Uterus (tissue), 3 donors: ENCODE measurements at regions not wholly inside any gene's neighbourhood (a gene's known extent, or its start where the extent isn't known, plus 50 kb on each side); places are given as distances from the start of the nearest gene placed in this dataset.

Experiments
- DNase-seq, 2 donors: peaks; one replicate each; pipeline ENCODE4 v3.0.0-alpha.2; 2019 to 2020
- H3K27ac ChIP-seq, 2 donors: fragments of 200-600 bp; sonication (generic); 1 replicate in 1 of 2; 2 replicates in 1 of 2; pipeline ENCODE4 v1.5.1; 2016 to 2018
- H3K27me3 ChIP-seq, 2 donors: fragments of 200-600 bp; sonication (generic); one replicate each; pipeline ENCODE4 v1.5.1; 2018 to 2019; ENCODE audit warnings: control low read depth in 1 of 2
- H3K36me3 ChIP-seq, 2 donors: fragments of 200-600 bp; sonication (generic); one replicate each; pipeline ENCODE4 v1.5.1; 2019; ENCODE audit warnings: control low read depth in 1 of 2
- H3K4me1 ChIP-seq, 2 donors: fragments of 200-600 bp; sonication (generic); one replicate each; pipeline ENCODE4 v1.5.1; 2018 to 2019; ENCODE audit warnings: control low read depth in 1 of 2
- H3K4me3 ChIP-seq, 2 donors: fragments of 200-600 bp; sonication (generic); 1 replicate in 1 of 2; 2 replicates in 1 of 2; pipeline ENCODE4 v1.5.1; 2018 to 2019; ENCODE audit warnings: mild to moderate bottlenecking in 1 of 2
- H3K9me3 ChIP-seq, 2 donors: fragments of 200-600 bp; sonication (generic); one replicate each; pipeline ENCODE4 v1.5.1; 2019; ENCODE audit warnings: control low read depth in 1 of 2
- CTCF ChIP-seq, 4 experiments: fragments of 200-600 bp in 2 of 4; fragments of 450-650 bp in 2 of 4; sonication (generic) in 2 of 4; IDR thresholded peaks; one replicate each; pipeline ENCODE4 v1.5.1; 2016 to 2019; ENCODE audit warnings: antibody characterized with exemption in 4 of 4, mild to moderate bottlenecking in 2 of 4, moderate library complexity in 1 of 4
- POLR2A ChIP-seq, 2 donors: fragments of 450-650 bp; IDR thresholded peaks; one replicate each; pipeline ENCODE4 v1.6.1; 2016; ENCODE audit warnings: antibody characterized with exemption in 2 of 2, mild to moderate bottlenecking in 1 of 2, moderate library complexity in 1 of 2
- intact Hi-C: fragments of 100-400 bp; cut with DNase I; formaldehyde crosslinking; loops from one replicate; pipeline ENCODE4 v1.15.1; 2023; ENCODE audit warnings: low total_unique reads
- donor health status: DM: yes; HTN: yes; CAD: no.

- no peak for TF ChIP-seq CTCF (IDR thresholded peaks at IDR 0.05)
- TF ChIP-seq POLR2A (IDR thresholded peaks at IDR 0.05): no peak
- no peaks in the 10 kb centered on the region for H3K36me3 ChIP-seq
- no peaks in the 10 kb centered on the region for H3K4me1 ChIP-seq
- H3K4me3 ChIP-seq: no peak overlapping the region
- DNase-seq: no peak
- no peaks in the 10 kb centered on the region for H3K9me3 ChIP-seq
- H3K27me3 ChIP-seq: no peaks in the 10 kb centered on the region
- no peak overlapping the region for H3K27ac ChIP-seq
- intact Hi-C loops: no loop called here
These were observed 74.0 kb upstream of the TRPC7 start for GRCh38 chr5:136439367-136439766.

GRCh38 chr5:136435946-136436543 is 70.7 kb upstream of the TRPC7 start:
- Histone ChIP-seq H3K4me1 (no peaks in the 10 kb centered on the region), H3K9me3 (no peaks in the 10 kb centered on the region), H3K27me3 (no peaks in the 10 kb centered on the region), H3K36me3 (no peaks in the 10 kb centered on the region), H3K4me3 (no peak overlapping the region), H3K27ac (no peak overlapping the region)
- intact Hi-C loops: no loop called here
- TF ChIP-seq POLR2A (IDR thresholded peaks at IDR 0.05) (no peak), CTCF (IDR thresholded peaks at IDR 0.05) (no peak)
- DNase-seq: no peak

- intact Hi-C loops: no loop called here
- no peak overlapping the region for H3K27ac ChIP-seq
- no peaks in the 10 kb centered on the region for H3K4me1 ChIP-seq
- H3K36me3 ChIP-seq: no peaks in the 10 kb centered on the region
- no peak for TF ChIP-seq POLR2A (IDR thresholded peaks at IDR 0.05)
- TF ChIP-seq CTCF (IDR thresholded peaks at IDR 0.05): no peak
- no peaks in the 10 kb centered on the region for H3K9me3 ChIP-seq
- no peaks in the 10 kb centered on the region for H3K27me3 ChIP-seq
- DNase-seq: no peak
- H3K4me3 ChIP-seq: no peak overlapping the region
These were observed 69.5 kb upstream of the TRPC7 start for GRCh38 chr5:136434795-136435194.

- H3K27ac ChIP-seq: no peak overlapping the region
- TF ChIP-seq CTCF (IDR thresholded peaks at IDR 0.05): no peak
- TF ChIP-seq POLR2A (IDR thresholded peaks at IDR 0.05): no peak
- H3K9me3 ChIP-seq: no peaks in the 10 kb centered on the region
- intact Hi-C loops: no loop called here
- H3K27me3 ChIP-seq: no peaks in the 10 kb centered on the region
- H3K4me1 ChIP-seq: no peaks in the 10 kb centered on the region
- no peak for DNase-seq
- H3K4me3 ChIP-seq: no peak overlapping the region
- H3K36me3 ChIP-seq: no peaks in the 10 kb centered on the region
These were observed 67.4 kb upstream of the TRPC7 start for GRCh38 chr5:136432705-136433104.

- H3K36me3 ChIP-seq: no peaks in the 10 kb centered on the region
- intact Hi-C loops: no loop called here
- no peaks in the 10 kb centered on the region for H3K27me3 ChIP-seq
- no peak for DNase-seq
- no peaks in the 10 kb centered on the region for H3K4me1 ChIP-seq
- no peak overlapping the region for H3K4me3 ChIP-seq
- no peaks in the 10 kb centered on the region for H3K9me3 ChIP-seq
- no peak for TF ChIP-seq POLR2A (IDR thresholded peaks at IDR 0.05)
- no peak for TF ChIP-seq CTCF (IDR thresholded peaks at IDR 0.05)
- H3K27ac ChIP-seq: no peak overlapping the region
These were observed 64.7 kb upstream of the TRPC7 start for GRCh38 chr5:136430081-136430480.
